ENCODE measurements at regions not wholly inside any gene's neighbourhood (a gene's known extent, or its start where the extent isn't known, plus 50 kb on each side); places are given as distances from the start of the nearest gene placed in this dataset.
A peak's percentile ranks its signal among the peaks of the same experiment; 100 is the strongest.

GRCh38 chr9:70472268-70473249 is 58.1 kb upstream of the KLF9 start:
- H3K27ac ChIP-seq, result peak overlapping the region; percentile 4
- H3K4me3 ChIP-seq, result no peak overlapping the region
- H3K36me3 ChIP-seq, result no peaks in the 10 kb centered on the region
- TF ChIP-seq CTCF (IDR thresholded peaks at IDR 0.05), result no peak
- no peaks in the 10 kb centered on the region for H3K27me3 ChIP-seq
- H3K9me3 ChIP-seq, result no peaks in the 10 kb centered on the region
- H3K4me1 ChIP-seq, result peaks cover 69% of the 10 kb centered on the region
- ATAC-seq, result peak; percentile 9
- intact Hi-C loops (cut with DNase I), result no loop called here
- no peak for DNase-seq

- Histone ChIP-seq H3K4me3 (no peak overlapping the region), H3K9me3 (no peaks in the 10 kb centered on the region), H3K27ac (peak overlapping the region; percentile 74), H3K4me1 (peaks cover 51% of the 10 kb centered on the region), H3K27me3 (no peaks in the 10 kb centered on the region), H3K36me3 (no peaks in the 10 kb centered on the region)
- intact Hi-C loops (cut with DNase I), result no loop called here
- TF ChIP-seq CTCF (IDR thresholded peaks at IDR 0.05), result no peak
- ATAC-seq, result peak; percentile 47
- DNase-seq, result no peak
These were observed 55.9 kb upstream of the KLF9 start for GRCh38 chr9:70470050-70471015.

GRCh38 chr9:70468291-70468690 is 53.8 kb upstream of the KLF9 start:
- Histone ChIP-seq H3K9me3 (no peaks in the 10 kb centered on the region), H3K27ac (no peak overlapping the region), H3K4me1 (peaks cover 32% of the 10 kb centered on the region), H3K4me3 (no peak overlapping the region), H3K27me3 (no peaks in the 10 kb centered on the region), H3K36me3 (no peaks in the 10 kb centered on the region)
- TF ChIP-seq CTCF (IDR thresholded peaks at IDR 0.05), result no peak
- DNase-seq (no peak), ATAC-seq (peak; percentile 38)
- intact Hi-C loops (cut with DNase I), result no loop called here

- no peak overlapping the region for H3K27ac ChIP-seq
- no peaks in the 10 kb centered on the region for H3K36me3 ChIP-seq
- H3K4me3 ChIP-seq, result no peak overlapping the region
- intact Hi-C loops (cut with DNase I), result no loop called here
- no peaks in the 10 kb centered on the region for H3K27me3 ChIP-seq
- no peak for TF ChIP-seq CTCF (IDR thresholded peaks at IDR 0.05)
- peak; percentile 70 for ATAC-seq
- H3K4me1 ChIP-seq, result peaks cover 25% of the 10 kb centered on the region
- no peak for DNase-seq
- H3K9me3 ChIP-seq, result no peaks in the 10 kb centered on the region
These were observed 52.6 kb upstream of the KLF9 start for GRCh38 chr9:70466976-70467561.

GRCh38 chr9:70465904-70466303 is 51.4 kb upstream of the KLF9 start:
- Histone ChIP-seq H3K9me3 (no peaks in the 10 kb centered on the region), H3K4me3 (no peak overlapping the region), H3K4me1 (peaks cover 21% of the 10 kb centered on the region), H3K27me3 (no peaks in the 10 kb centered on the region), H3K27ac (no peak overlapping the region), H3K36me3 (no peaks in the 10 kb centered on the region)
- ATAC-seq (no peak), DNase-seq (no peak)
- TF ChIP-seq CTCF (IDR thresholded peaks at IDR 0.05), result no peak
- intact Hi-C loops (cut with DNase I), result no loop called here
